Transverse colon (tissue), 4 donors: ENCODE measurements at regions not wholly inside any gene's neighbourhood (a gene's known extent, or its start where the extent isn't known, plus 50 kb on each side); places are given as distances from the start of the nearest gene placed in this dataset.

Source experiments
- DNase-seq: peaks from one replicate; pipeline ENCODE4 v3.0.0-alpha.2; 2019
- H3K27ac ChIP-seq, 4 donors: fragments of 200-600 bp; sonication (generic); 2 replicates each; pipeline ENCODE4 v1.5.1; 2016 to 2018; ENCODE audit warnings: inconsistent platforms in 4 of 4
- H3K27me3 ChIP-seq: fragments of 200-600 bp; sonication (generic); 2 replicates; pipeline ENCODE4 v1.5.1; 2017; ENCODE audit warnings: inconsistent platforms
- H3K36me3 ChIP-seq, 4 donors: fragments of 200-600 bp; sonication (generic); 2 replicates each; pipeline ENCODE4 v1.5.1; 2017 to 2019; ENCODE audit warnings: inconsistent platforms in 4 of 4
- H3K4me1 ChIP-seq, 4 donors: fragments of 200-600 bp; sonication (generic); 2 replicates each; pipeline ENCODE4 v1.5.1; 2017 to 2020; ENCODE audit warnings: inconsistent platforms in 4 of 4
- H3K4me3 ChIP-seq, 4 donors: fragments of 200-600 bp; sonication (generic); 1 replicate in 1 of 4; 2 replicates in 3 of 4; pipeline versions ENCODE4 v1.5.1 to v1.6.1; 2017 to 2019; ENCODE audit warnings: inconsistent platforms in 4 of 4
- H3K9me3 ChIP-seq, 2 donors: fragments of 200-600 bp; sonication (generic); 2 replicates each; pipeline ENCODE4 v1.5.1; 2017 to 2019; ENCODE audit warnings: inconsistent platforms in 2 of 2
- EP300 ChIP-seq: sonication (generic); formaldehyde crosslinking; IDR thresholded peaks from one replicate; pipeline ENCODE4 v1.6.1; 2017; ENCODE audit warnings: antibody characterized with exemption, low read depth
- POLR2A ChIP-seq: fragments of 450-650 bp; IDR thresholded peaks from one replicate; pipeline ENCODE4 v1.6.1; 2016; ENCODE audit warnings: antibody characterized with exemption, mild to moderate bottlenecking, moderate library complexity
- POLR2AphosphoS5 ChIP-seq, 3 donors: sonication (generic); formaldehyde crosslinking; IDR thresholded peaks; one replicate each; pipeline ENCODE4 v1.6.1; 2016; ENCODE audit warnings: antibody characterized with exemption in 3 of 3
- WGBS, 2 donors: methylation state at CpG; one replicate each; pipeline ENCODE4 v1.1.5; 2018; ENCODE audit warnings: low coverage in 1 of 2; 5-methylcytosine and 5-hydroxymethylcytosine counted together
- in situ Hi-C, 4 donors: fragments of 200-750 bp; cut with MboI; loops; one replicate each; pipeline versions ENCODE4 v1.15.0 to v1.15.1; 2017; ENCODE audit warnings: low sequenced_read_pairs in 3 of 4, low pct_ligation_motif_present in 1 of 4, low pct_unique_long_range_greater_than_20kb in 1 of 4
- intact Hi-C: fragments of 100-400 bp; cut with DNase I; formaldehyde crosslinking; loops from one replicate; pipeline ENCODE4 v1.15.1; 2023; ENCODE audit warnings: low total_unique reads
- TF ChIP-seq, protein P1 (sequence below), 5 experiments: fragments of 200-600 bp in 3 of 5; fragments of 450-650 bp in 2 of 5; sonication (generic) in 3 of 5; IDR thresholded peaks; 1 replicate in 2 of 5; 2 replicates in 3 of 5; pipeline ENCODE4 v1.5.1; 2016 to 2017; ENCODE audit warnings: antibody characterized with exemption in 5 of 5, inconsistent platforms in 3 of 5, mild to moderate bottlenecking in 2 of 5, moderate library complexity in 1 of 5

DNA sequence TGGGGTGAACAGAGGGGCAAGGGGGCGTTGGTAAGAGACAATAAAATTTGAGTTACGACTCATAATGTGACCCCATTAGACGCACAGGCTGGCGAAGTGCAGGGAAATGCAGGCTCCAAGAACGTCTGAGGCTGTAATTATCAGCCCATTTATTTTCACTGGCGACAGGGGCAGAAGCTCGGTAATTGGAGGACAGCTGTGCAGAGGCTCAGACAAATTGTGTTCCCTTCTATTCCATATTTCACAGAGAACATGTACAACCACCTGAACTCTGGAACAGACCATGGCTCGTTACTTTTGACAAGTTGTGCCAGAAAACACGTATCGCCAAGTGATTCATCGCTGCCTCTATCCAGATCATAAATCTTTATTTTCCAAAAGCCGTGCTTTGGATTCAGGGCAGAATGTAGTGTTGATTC lies 137.3 kb upstream of the FRMD4A start:
- in situ Hi-C loops (loop anchor here in 2 of 4 donors (10.0 to 25.0 kb wide), 2 partner anchors 256 to 263 kb away; no protein-coding TSS in a partner anchor), intact Hi-C loops (no loop called here)
- Histone ChIP-seq H3K9me3 (no peaks in the 10 kb centered on the region), H3K36me3 (no peaks in the 10 kb centered on the region), H3K4me1 (no peaks in the 10 kb centered on the region), H3K4me3 (no peak overlapping the region), H3K27me3 (no peaks in the 10 kb centered on the region), H3K27ac (no peak overlapping the region)
- no peak for TF ChIP-seq POLR2A
- TF ChIP-seq, protein P1, sequence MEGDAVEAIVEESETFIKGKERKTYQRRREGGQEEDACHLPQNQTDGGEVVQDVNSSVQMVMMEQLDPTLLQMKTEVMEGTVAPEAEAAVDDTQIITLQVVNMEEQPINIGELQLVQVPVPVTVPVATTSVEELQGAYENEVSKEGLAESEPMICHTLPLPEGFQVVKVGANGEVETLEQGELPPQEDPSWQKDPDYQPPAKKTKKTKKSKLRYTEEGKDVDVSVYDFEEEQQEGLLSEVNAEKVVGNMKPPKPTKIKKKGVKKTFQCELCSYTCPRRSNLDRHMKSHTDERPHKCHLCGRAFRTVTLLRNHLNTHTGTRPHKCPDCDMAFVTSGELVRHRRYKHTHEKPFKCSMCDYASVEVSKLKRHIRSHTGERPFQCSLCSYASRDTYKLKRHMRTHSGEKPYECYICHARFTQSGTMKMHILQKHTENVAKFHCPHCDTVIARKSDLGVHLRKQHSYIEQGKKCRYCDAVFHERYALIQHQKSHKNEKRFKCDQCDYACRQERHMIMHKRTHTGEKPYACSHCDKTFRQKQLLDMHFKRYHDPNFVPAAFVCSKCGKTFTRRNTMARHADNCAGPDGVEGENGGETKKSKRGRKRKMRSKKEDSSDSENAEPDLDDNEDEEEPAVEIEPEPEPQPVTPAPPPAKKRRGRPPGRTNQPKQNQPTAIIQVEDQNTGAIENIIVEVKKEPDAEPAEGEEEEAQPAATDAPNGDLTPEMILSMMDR (IDR thresholded peaks at IDR 0.05), result no peak
- DNase-seq, result no peak
- WGBS, 2 donors, result 51 to 60% methylated on average over 2 to 12 of the region's 12 CpGs

- Histone ChIP-seq H3K9me3 (no peaks in the 10 kb centered on the region), H3K4me1 (no peaks in the 10 kb centered on the region), H3K36me3 (no peaks in the 10 kb centered on the region), H3K27ac (no peak overlapping the region), H3K27me3 (no peaks in the 10 kb centered on the region), H3K4me3 (no peak overlapping the region)
- in situ Hi-C loops (loop anchor here in 2 of 4 donors (10.0 to 25.0 kb wide), 2 partner anchors 254 to 261 kb away; no protein-coding TSS in a partner anchor), intact Hi-C loops (no loop called here)
- DNase-seq, result no peak
- 45 to 100% methylated on average over 1 to 3 of the region's 3 CpGs for WGBS, 2 donors
- no peak for TF ChIP-seq POLR2AphosphoS5 (IDR thresholded peaks at IDR 0.05)
- TF ChIP-seq, protein P1 (IDR thresholded peaks at IDR 0.05), result no peak
- no peak for TF ChIP-seq POLR2A
- no peak for TF ChIP-seq EP300
Measured at GRCh38 chr10:14466257-14466656, 135.5 kb upstream of the FRMD4A start.

DNA sequence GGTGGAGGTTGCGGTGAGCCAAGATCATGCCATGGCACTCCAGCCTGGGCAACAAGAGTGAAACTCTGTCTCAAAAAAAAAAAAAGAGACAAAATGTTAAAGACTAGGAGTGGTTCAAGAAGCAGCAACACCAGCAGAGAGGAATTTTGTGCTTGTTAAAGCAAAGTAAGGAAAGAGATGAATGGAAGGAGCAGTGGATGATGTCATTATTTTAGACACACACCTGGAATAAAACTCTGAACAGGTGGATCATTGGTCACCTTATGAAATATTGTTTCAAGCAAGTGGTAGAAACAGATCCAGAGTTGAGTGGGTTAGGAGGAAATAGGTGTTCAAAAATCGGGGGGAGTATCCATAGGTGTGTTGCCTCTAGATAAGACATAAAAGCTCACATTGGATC lies 129.7 kb upstream of the FRMD4A start:
- no peaks in the 10 kb centered on the region for H3K36me3 ChIP-seq
- WGBS, 2 donors, result 83 to 89% methylated on average over 1 to 2 of the region's 2 CpGs
- no peaks in the 10 kb centered on the region for H3K27me3 ChIP-seq
- no peak for DNase-seq
- intact Hi-C loops, result no loop called here
- H3K9me3 ChIP-seq, result no peaks in the 10 kb centered on the region
- H3K27ac ChIP-seq, result no peak overlapping the region
- no peak for TF ChIP-seq POLR2A
- TF ChIP-seq POLR2AphosphoS5 (IDR thresholded peaks at IDR 0.05), result no peak
- TF ChIP-seq, protein P1 (IDR thresholded peaks at IDR 0.05), result no peak
- TF ChIP-seq EP300, result no peak
- in situ Hi-C loops, result loop anchor here in 2 of 4 donors (10.0 to 25.0 kb wide), 2 partner anchors 248 to 256 kb away; no protein-coding TSS in a partner anchor
- H3K4me1 ChIP-seq, result no peaks in the 10 kb centered on the region
- H3K4me3 ChIP-seq, result no peak overlapping the region

GRCh38 chr10:14459665-14460064 lies 128.9 kb upstream of the FRMD4A start:
- no peak for DNase-seq
- Histone ChIP-seq H3K36me3 (no peaks in the 10 kb centered on the region), H3K27ac (no peak overlapping the region), H3K9me3 (no peaks in the 10 kb centered on the region), H3K27me3 (no peaks in the 10 kb centered on the region), H3K4me3 (no peak overlapping the region), H3K4me1 (no peaks in the 10 kb centered on the region)
- 26% methylated on average over 2 of the region's 2 CpGs; no CpG with 5 or more reads in 1 of the 2 donors for WGBS, 2 donors
- intact Hi-C loops (no loop called here), in situ Hi-C loops (loop anchor here in 2 of 4 donors (10.0 to 25.0 kb wide), 2 partner anchors 247 to 255 kb away; no protein-coding TSS in a partner anchor)
- TF ChIP-seq EP300 (no peak), POLR2AphosphoS5 (IDR thresholded peaks at IDR 0.05) (no peak), POLR2A (no peak)
- TF ChIP-seq, protein P1 (IDR thresholded peaks at IDR 0.05), result no peak
